Choroid plexus epithelial cell (primary cell): ENCODE measurements at regions not wholly inside any gene's neighbourhood (a gene's known extent, or its start where the extent isn't known, plus 50 kb on each side); places are given as distances from the start of the nearest gene placed in this dataset.

Experiments
- DNase-seq: peaks from one replicate; pipeline ENCODE4 v3.0.0-alpha.2; 2010; ENCODE audit warnings: low read depth
- H3K4me3 ChIP-seq: 2 replicates; pipeline ENCODE4 v1.5.1; 2011; ENCODE audit warnings: low read depth, mild to moderate bottlenecking, control low read depth, low read length, moderate library complexity
- TF ChIP-seq, protein P1 (sequence below): conservative IDR thresholded peaks from 2 replicates; pipeline ENCODE4 v1.5.1; 2011; ENCODE audit warnings: low read depth, mild to moderate bottlenecking, control low read depth, inconsistent platforms, low read length, moderate library complexity

DNA sequence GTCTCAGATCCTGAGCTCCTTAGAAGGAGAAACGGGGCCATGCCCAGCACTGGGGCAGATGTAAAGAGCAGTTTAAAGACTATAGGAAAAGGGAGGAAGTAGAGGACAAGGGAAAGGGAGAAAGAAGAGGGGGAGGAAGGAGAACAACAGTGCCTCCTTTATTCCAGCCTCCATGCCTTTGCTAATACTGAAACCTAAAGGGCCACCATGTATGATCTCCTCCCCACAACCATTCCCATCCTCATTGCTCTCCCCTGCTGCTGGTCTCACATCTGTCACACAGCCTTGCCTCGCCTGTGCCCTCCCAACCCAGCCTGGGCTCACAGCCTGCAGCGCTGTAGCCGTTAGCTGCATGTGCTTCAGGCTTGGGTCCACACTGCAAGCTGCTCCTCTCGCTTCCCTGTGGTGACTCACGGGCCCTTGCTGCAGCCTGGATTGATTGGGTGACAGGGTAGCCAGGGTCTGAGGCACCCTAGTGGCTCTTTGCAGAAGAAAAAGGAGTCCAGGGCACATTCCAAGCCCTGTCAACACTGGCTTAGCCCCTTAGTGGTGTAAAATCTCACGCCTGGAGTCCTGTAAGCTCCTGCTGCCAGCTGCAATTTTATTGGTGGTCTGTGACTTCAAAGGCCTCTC lies 281.9 kb downstream of the SRBD1 start:
- peak; percentile 48 for DNase-seq
- no peak overlapping the region for H3K4me3 ChIP-seq
- TF ChIP-seq, protein P1, sequence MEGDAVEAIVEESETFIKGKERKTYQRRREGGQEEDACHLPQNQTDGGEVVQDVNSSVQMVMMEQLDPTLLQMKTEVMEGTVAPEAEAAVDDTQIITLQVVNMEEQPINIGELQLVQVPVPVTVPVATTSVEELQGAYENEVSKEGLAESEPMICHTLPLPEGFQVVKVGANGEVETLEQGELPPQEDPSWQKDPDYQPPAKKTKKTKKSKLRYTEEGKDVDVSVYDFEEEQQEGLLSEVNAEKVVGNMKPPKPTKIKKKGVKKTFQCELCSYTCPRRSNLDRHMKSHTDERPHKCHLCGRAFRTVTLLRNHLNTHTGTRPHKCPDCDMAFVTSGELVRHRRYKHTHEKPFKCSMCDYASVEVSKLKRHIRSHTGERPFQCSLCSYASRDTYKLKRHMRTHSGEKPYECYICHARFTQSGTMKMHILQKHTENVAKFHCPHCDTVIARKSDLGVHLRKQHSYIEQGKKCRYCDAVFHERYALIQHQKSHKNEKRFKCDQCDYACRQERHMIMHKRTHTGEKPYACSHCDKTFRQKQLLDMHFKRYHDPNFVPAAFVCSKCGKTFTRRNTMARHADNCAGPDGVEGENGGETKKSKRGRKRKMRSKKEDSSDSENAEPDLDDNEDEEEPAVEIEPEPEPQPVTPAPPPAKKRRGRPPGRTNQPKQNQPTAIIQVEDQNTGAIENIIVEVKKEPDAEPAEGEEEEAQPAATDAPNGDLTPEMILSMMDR: no peak

DNA sequence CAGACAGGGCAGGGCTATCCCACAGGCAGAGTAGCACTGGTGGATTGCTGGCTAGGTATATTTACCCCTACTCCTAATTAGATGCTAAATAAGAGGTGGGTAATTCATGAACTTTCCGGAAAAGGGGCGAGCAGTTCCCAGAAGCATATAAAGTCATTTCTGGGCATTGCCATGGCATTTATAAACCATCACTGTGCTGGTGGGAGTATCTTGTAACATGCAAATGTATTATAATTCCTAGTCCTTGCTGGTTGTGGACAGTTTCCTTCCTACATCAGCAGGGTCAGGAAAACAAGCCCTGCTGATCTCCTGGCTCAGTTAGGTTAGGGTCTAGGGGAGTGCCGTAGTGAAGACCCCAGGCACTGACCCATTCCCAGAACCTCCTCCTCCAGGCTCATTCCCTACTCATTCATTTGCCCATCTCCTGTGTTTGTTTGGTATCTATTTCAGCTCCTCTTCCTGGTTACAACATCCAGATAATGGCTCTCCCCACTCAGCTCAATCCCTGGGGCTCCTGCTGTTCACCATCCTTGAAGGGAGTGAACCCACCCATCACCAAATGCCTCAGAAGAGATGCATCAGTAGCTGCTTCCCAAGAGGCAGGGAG lies 282.7 kb downstream of the SRBD1 start:
- H3K4me3 ChIP-seq: no peak overlapping the region
- TF ChIP-seq, protein P1: no peak
- DNase-seq: no peak

DNA sequence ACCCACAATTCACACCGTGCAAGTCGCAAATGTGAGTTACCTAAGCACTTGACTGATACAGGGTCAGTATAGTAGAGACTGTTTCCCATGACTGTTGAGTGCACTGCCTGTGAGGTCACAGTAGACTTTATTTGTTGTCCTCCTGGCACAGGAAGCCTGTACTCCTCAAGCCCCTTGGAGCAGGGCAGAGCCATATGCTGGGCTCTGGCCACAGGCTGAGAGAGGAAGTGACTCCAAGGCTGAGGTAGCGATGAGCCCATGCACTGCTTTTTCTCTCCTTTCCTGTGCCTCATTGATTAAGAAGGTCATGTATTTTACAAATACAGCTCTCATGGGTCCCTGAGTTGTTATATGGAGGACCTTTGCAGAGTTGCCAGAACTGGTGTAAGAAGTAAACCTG lies 287.7 kb downstream of the SRBD1 start:
- no peak overlapping the region for H3K4me3 ChIP-seq
- TF ChIP-seq, protein P1: no peak
- no peak for DNase-seq

DNA sequence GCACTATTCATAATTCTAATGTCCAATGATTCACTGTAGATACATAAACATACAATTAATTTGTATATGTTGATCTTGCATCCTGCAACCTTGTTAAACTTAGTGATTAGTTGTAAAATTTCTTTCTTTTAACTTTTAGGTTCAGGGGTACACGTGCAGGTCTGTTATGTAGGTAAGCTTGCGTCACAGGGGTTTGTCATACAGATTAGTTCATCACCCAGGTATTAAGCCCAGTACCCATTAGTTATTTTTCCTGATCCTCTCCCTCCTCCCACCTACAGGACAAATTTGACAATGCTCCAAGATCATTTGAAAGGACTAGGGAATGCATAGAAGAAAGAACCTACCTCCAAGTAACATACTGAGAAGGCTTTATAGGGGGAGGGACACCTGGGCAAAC lies 290.1 kb downstream of the SRBD1 start:
- DNase-seq: no peak
- TF ChIP-seq, protein P1: no peak
- H3K4me3 ChIP-seq: no peak overlapping the region

DNA sequence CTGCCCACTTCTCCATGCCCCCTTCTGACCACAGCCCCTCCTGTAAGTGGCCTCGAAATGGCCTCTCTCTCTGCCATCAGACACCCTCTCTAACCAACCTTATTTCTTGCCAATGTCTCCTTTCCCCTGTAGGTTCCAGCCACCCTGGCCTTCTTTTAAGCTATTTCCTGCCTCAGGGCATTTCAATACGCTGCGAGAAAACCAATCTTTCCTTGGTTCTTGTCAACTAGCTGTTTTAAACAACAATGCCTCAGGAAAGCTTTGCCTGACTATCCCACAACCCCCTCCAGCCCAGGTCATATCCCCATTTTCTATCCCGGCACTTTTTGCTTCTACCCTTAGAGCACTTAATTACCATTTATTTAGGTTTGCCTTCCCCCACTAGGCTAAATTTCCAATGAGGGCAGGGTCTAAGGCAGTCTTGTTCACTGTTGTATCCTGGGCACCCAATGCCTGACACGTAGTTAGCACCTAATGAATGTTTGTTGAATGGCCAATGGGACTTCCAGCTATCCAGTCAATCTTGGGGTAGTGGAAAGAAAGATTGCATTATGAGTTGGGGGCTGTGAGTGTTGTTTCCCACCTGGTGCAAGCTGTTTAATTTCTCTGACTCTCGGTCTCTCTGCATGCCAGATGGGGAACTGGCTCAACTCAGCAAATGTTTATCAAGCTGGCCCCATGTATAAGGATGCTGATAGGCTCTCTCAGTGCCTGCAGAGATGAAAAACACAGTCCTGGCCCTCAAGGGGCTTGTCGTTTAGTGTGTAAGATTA lies 291.2 kb downstream of the SRBD1 start:
- H3K4me3 ChIP-seq: no peak overlapping the region
- TF ChIP-seq, protein P1: no peak
- DNase-seq: no peak

DNA sequence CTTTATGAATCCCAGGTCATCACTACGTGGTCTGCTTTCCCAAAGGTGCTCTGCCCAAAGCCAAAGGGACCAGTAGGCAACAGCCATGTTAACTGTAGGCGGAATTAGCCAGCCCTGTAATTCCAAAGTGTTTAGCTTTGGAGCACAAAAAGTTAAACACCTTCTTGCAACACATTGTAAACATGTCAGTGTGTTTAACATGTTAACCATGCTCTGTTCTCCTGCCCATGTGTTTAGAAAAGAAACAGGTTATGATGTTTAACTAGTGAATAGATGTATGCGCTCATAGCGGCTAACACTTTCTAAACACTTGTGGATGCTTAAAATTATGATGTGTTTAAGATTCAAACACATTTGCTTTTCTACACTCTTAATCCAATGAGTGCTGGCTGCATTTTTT lies 292.4 kb downstream of the SRBD1 start:
- H3K4me3 ChIP-seq: no peak overlapping the region
- TF ChIP-seq, protein P1: no peak
- DNase-seq: no peak
